MV-4-11 (cell line): ENCODE measurements at regions not wholly inside any gene's neighbourhood (a gene's known extent, or its start where the extent isn't known, plus 50 kb on each side); places are given as distances from the start of the nearest gene placed in this dataset.

Experiments
- DNase-seq: peaks from one replicate; lab custom pipeline; 2025; lab: John Stamatoyannopoulos, UW

- DNase-seq, result no peak
Measured at GRCh38 chr13:92938486-92939020, 288.1 kb upstream of the GPC6 start.

- DNase-seq, result no peak
Measured at GRCh38 chr13:92941167-92941566, 285.4 kb upstream of the GPC6 start.

GRCh38 chr13:92947770-92948434, 278.7 kb upstream of the GPC6 start:
- DNase-seq, result no peak

GRCh38 chr13:92950771-92951170, 275.8 kb upstream of the GPC6 start:
- DNase-seq, result no peak

DNA sequence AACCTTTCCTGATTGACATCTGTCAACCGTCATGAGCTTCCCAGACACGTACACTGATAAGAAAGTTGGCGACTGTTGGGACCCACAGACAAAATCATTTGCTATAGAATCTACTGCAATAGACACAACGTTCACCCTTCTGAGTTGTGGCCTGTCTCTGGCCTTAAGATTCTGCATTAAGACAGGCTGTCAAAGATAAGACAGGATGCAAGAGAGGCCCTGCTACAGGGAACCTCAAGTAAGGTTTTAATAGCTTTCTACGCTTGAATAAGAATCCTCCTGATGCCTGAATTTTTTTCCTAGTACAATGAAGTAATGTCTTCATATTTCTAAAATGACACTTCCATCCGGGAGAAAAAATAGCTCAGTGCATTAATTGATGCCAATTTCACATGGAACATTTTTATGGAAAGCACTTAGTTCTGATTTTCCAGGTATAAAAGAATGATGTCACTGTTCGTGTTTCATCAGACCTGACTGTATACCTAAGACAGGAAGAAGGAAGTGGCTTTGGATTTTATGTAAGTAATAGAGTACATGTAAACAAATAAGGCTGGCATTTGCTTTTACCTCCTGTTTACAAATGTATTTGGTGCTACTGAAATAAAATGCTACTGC, 275.2 kb upstream of the GPC6 start:
- no peak for DNase-seq

DNA sequence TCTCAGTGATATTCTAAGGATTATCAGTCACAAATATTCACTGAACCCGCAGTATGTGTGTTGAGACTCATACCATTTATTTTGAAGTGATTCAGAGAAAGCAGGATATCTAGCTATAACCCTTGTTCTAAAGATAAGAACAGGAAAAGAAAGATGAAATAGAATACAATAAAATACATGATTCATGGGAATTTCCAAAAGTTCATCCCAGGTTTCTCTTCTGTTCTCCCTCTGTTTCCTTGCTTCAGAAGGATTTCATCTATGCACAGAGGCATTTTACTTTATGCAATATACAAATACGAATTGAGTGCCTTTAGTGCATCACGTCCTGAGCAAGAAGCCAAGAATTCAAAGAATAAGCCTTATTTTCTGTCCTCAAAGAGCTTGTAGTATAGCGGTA, 274.4 kb upstream of the GPC6 start:
- DNase-seq, result no peak

DNA sequence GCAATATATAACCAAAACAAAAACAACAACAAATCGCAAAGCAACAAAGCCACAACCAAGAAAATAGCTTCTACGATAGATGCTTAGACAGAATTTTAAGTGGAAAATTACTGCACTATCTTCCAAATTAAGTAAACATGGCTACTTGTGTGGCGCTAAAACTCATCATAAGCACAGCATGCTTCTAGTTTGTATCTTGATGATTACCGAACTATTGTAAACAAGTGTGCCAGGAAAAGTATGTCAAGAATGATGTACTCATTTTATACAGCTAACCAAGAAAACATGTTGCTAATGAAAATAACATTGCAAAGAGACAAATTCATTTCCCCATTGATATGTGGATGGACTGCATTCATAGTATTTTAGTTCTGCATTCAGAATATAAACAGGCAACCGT, 271.9 kb upstream of the GPC6 start:
- DNase-seq, result no peak

DNA sequence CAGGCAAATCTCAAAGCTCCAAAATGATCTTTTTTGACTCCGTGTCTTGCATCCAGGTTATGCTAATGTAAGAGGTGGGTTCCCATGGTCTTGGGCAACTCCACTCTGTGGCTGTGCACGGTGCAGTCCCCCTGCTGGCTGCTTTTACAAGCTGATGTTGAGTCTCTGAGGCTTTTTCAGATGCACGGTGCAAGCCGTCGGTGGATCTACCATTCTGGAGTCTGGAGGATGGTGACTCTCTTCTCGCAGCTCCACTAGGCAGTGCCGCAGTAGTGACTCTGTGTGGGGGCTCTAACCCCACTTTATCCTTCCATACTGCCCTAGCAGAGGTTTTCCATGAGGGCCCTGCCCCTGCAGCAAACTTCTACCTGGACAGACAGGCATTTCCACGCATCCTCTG, 266.8 kb upstream of the GPC6 start:
- no peak for DNase-seq

- DNase-seq, result no peak
Measured at GRCh38 chr13:92963029-92963428, 263.6 kb upstream of the GPC6 start.

- no peak for DNase-seq
Measured at GRCh38 chr13:92966341-92966740, 260.3 kb upstream of the GPC6 start.

GRCh38 chr13:92966900-92967299, 259.7 kb upstream of the GPC6 start:
- no peak for DNase-seq

- DNase-seq, result no peak
Measured at GRCh38 chr13:92967923-92968322, 258.7 kb upstream of the GPC6 start.

DNA sequence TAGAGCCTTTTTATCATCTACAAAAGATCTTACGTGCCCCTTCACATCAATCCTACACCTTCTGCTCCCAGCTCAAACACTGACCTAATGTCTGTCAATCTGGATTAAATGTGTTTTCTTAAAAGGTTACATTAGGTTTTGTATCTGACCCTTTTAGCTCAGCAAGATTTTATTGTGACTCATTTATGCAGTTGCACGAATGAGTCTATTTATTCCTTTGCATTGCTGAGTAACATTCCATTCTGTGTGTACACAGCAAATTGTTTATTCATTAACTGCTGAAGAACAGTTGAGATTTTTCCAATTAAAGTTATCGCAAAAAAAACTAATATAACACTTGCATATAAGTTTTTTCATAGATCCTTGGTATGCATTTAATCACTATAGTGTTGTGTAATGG, 253.9 kb upstream of the GPC6 start:
- no peak for DNase-seq

DNA sequence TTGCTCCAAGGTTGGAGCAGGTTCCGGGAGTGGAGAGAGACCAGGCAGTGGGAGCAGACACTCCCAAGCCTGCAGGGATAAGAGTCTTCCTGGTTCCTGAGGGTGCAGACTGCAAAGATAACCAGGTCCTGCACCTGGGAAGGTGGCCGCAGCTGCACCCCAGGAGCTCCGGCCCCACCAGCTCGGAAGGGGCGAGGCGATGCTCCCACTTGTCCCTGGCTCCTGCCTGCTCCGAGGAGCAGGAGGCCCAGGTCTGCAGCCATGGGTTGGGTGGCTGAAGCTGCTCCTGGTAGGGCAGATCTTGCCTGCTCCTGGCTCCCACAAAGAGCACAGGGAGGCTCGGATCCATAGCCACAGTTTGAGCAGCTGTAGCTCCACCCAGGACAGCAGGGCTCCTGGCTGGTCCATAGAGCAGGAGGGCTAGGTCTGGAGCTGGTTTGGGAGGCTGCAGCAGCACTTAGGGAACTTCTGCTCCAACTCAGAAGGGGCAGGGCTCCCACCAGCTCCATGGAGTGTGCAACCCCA, 251.6 kb upstream of the GPC6 start:
- DNase-seq, result no peak

GRCh38 chr13:92976657-92977056, 249.9 kb upstream of the GPC6 start:
- no peak for DNase-seq

DNA sequence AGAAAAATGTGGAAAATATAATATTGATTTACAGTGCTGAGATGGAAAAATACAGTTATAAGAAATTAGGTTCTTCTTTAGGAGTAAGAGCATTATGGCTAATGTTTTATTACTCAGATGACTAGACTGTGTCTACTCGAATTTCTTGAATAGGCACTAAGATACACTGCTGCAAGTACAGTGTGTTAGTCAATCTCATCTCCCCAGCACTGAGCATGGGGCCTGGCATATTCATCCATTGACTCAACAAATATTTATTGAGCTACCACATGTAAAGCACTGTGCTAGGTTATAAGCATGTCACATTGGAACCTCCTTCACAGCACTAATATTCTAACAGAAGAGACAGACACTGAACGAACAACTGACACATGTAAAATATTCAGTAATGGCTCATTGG, 242.5 kb upstream of the GPC6 start:
- no peak for DNase-seq

GRCh38 chr13:92989301-92989700, 237.3 kb upstream of the GPC6 start:
- no peak for DNase-seq

GRCh38 chr13:92991692-92992091, 234.9 kb upstream of the GPC6 start:
- no peak for DNase-seq

- no peak for DNase-seq
Measured at GRCh38 chr13:92994056-92994455, 232.6 kb upstream of the GPC6 start.

GRCh38 chr13:93001866-93002461, 224.6 kb upstream of the GPC6 start:
- DNase-seq, result no peak

- DNase-seq, result no peak
Measured at GRCh38 chr13:93003531-93003930, 223.1 kb upstream of the GPC6 start.

GRCh38 chr13:93004919-93005318, 221.7 kb upstream of the GPC6 start:
- no peak for DNase-seq

GRCh38 chr13:93007928-93008327, 218.7 kb upstream of the GPC6 start:
- no peak for DNase-seq
